GM10266 (cell line): ENCODE measurements at regions not wholly inside any gene's neighbourhood (a gene's known extent, or its start where the extent isn't known, plus 50 kb on each side); places are given as distances from the start of the nearest gene placed in this dataset.

Source experiments
- DNase-seq: peaks from one replicate; pipeline ENCODE4 v3.0.0; 2012; ENCODE audit errors: extremely low spot score
- CTCF ChIP-seq: IDR thresholded peaks from 2 replicates; pipeline ENCODE4 v1.5.1; 2012; ENCODE audit warnings: mild to moderate bottlenecking, low read depth; ENCODE audit not compliant: control insufficient read depth, insufficient read depth; ENCODE audit errors: missing control alignments

DNA sequence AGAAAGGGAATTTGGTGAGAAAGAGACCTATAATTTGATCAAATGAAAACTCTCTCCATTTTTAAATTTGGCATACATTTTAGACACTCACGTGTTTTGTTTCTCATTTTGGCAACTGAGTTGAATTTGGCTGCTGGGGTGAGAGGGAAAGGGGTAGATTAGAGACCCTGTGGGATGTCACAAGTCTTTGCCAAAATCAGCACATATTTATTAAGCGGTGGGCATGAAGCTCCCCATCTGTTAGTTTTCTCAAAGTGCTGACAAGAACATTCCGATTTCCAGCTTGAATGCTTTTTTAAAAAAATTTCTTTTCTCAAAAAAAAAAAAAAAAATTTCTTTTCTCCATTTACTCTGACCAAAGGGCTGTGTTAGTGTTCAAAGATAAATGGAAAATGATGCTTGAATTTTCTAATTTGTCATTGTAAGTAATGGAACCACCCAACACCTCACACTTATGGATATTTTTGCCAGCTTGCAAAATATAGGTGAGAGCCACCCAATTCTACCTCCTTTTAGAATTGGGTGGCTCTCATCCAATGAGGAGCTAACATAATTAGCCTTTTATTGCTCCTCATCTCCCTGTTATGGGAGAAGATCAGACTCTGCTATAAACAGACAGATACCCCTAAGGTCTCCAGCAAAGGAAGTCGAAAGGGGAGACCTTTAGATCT is 222.9 kb upstream of the FN1 start:
- TF ChIP-seq CTCF: no peak
- no peak for DNase-seq

GRCh38 chr2:215657844-215658243 is 222.0 kb upstream of the FN1 start:
- no peak for TF ChIP-seq CTCF
- DNase-seq: no peak

DNA sequence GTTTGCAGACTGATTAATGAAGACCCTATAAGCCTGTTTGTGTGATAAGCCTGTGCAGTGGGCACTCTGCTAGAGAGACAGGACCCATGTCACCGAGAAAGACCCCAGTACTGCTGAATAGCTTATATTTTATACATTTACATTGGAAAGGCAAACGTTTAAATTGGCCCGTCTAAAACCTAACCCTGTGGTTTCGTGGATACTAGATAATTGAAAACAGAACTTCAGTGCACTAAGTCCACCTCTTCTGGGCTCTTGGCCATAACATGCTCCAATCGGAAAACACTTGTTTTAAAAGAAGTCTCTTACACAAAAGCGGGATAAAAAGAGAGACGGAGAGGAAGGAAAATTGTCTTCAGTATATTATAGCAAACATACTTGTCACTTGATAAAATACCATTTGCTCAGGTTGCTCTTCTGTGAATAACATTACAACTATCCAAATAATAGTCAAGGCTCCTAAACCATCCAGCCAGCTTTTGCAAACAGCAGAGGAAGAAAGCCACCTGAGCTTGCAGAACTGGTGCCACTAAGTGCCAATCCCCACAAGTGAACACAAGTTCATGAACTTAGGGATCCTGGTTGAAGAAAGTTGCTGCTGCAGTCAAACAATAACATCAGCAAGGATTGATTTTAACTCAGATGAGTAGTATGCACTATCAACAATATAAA is 218.4 kb upstream of the FN1 start:
- DNase-seq: no peak
- TF ChIP-seq CTCF: no peak

- no peak for TF ChIP-seq CTCF
- no peak for DNase-seq
Measured at GRCh38 chr2:215653344-215654030, 217.6 kb upstream of the FN1 start.

GRCh38 chr2:215652388-215652787 is 216.5 kb upstream of the FN1 start:
- no peak for DNase-seq
- no peak for TF ChIP-seq CTCF

- no peak for DNase-seq
- TF ChIP-seq CTCF: no peak
Measured at GRCh38 chr2:215651412-215651811, 215.5 kb upstream of the FN1 start.

GRCh38 chr2:215644233-215644897 is 208.5 kb upstream of the FN1 start:
- TF ChIP-seq CTCF: no peak
- no peak for DNase-seq
